IPS-18a (cell line): ENCODE measurements at regions not wholly inside any gene's neighbourhood (a gene's known extent, or its start where the extent isn't known, plus 50 kb on each side); places are given as distances from the start of the nearest gene placed in this dataset.

Experiments
- H3K27ac ChIP-seq: one replicate; pipeline ENCODE4 v1.5.1; 2013; ENCODE audit warnings: low read length
- H3K27me3 ChIP-seq: one replicate; pipeline ENCODE4 v1.6.1; 2013; ENCODE audit warnings: mild to moderate bottlenecking, low read length; ENCODE audit not compliant: control insufficient read depth, insufficient read depth
- H3K36me3 ChIP-seq: one replicate; pipeline ENCODE4 v1.6.1; 2013; ENCODE audit warnings: low read depth, low read length; ENCODE audit not compliant: control insufficient read depth
- H3K4me1 ChIP-seq: one replicate; pipeline ENCODE4 v1.6.1; 2013; ENCODE audit warnings: low read depth, low read length; ENCODE audit not compliant: control insufficient read depth
- H3K4me3 ChIP-seq: one replicate; pipeline ENCODE4 v1.5.1; 2013; ENCODE audit warnings: low read length
- H3K9ac ChIP-seq: one replicate; pipeline ENCODE4 v1.6.1; 2013; ENCODE audit warnings: mild to moderate bottlenecking, low read length, moderate library complexity
- H3K9me3 ChIP-seq: one replicate; pipeline ENCODE4 v1.6.1; 2013; ENCODE audit warnings: low read depth, low read length; ENCODE audit not compliant: control insufficient read depth

GRCh38 chr5:88377705-88378656, 109.3 kb upstream of the TMEM161B start:
- no peaks in the 10 kb centered on the region for H3K36me3 ChIP-seq

GRCh38 chr5:88377240-88377639, 108.6 kb upstream of the TMEM161B start:
- H3K36me3 ChIP-seq, result no peaks in the 10 kb centered on the region
- H3K4me3 ChIP-seq, result no peak overlapping the region
- H3K4me1 ChIP-seq, result no peaks in the 10 kb centered on the region
- H3K27me3 ChIP-seq, result no peaks in the 10 kb centered on the region
- H3K9me3 ChIP-seq, result no peaks in the 10 kb centered on the region
- no peak overlapping the region for H3K27ac ChIP-seq
- H3K9ac ChIP-seq, result no peak overlapping the region

More at GRCh38 chr5:88377705-88378656, 109.3 kb upstream of the TMEM161B start:
- H3K27me3 ChIP-seq, result no peaks in the 10 kb centered on the region
- no peak overlapping the region for H3K27ac ChIP-seq
- no peak overlapping the region for H3K4me3 ChIP-seq
- no peaks in the 10 kb centered on the region for H3K9me3 ChIP-seq
- no peaks in the 10 kb centered on the region for H3K4me1 ChIP-seq
- H3K9ac ChIP-seq, result no peak overlapping the region

GRCh38 chr5:88376728-88377127, 108.1 kb upstream of the TMEM161B start:
- H3K4me1 ChIP-seq, result no peaks in the 10 kb centered on the region
- H3K4me3 ChIP-seq, result no peak overlapping the region
- H3K9me3 ChIP-seq, result no peaks in the 10 kb centered on the region
- no peak overlapping the region for H3K9ac ChIP-seq
- H3K27ac ChIP-seq, result no peak overlapping the region
- no peaks in the 10 kb centered on the region for H3K36me3 ChIP-seq
- no peaks in the 10 kb centered on the region for H3K27me3 ChIP-seq

- Histone ChIP-seq H3K4me3 (no peak overlapping the region), H3K27ac (no peak overlapping the region), H3K9me3 (no peaks in the 10 kb centered on the region), H3K27me3 (no peaks in the 10 kb centered on the region), H3K4me1 (no peaks in the 10 kb centered on the region), H3K36me3 (no peaks in the 10 kb centered on the region), H3K9ac (no peak overlapping the region)
Observed at GRCh38 chr5:88374391-88374790, 105.7 kb upstream of the TMEM161B start.

GRCh38 chr5:88370824-88371223, 102.2 kb upstream of the TMEM161B start:
- H3K4me3 ChIP-seq, result no peak overlapping the region
- H3K4me1 ChIP-seq, result no peaks in the 10 kb centered on the region
- H3K9ac ChIP-seq, result no peak overlapping the region
- H3K9me3 ChIP-seq, result no peaks in the 10 kb centered on the region
- no peaks in the 10 kb centered on the region for H3K36me3 ChIP-seq
- no peak overlapping the region for H3K27ac ChIP-seq
- no peaks in the 10 kb centered on the region for H3K27me3 ChIP-seq

- Histone ChIP-seq H3K4me3 (no peak overlapping the region), H3K9ac (no peak overlapping the region), H3K9me3 (no peaks in the 10 kb centered on the region), H3K27me3 (no peaks in the 10 kb centered on the region), H3K36me3 (no peaks in the 10 kb centered on the region), H3K4me1 (peaks cover 9% of the 10 kb centered on the region), H3K27ac (no peak overlapping the region)
Observed at GRCh38 chr5:88368201-88368600, 99.6 kb upstream of the TMEM161B start.

- Histone ChIP-seq H3K27me3 (no peaks in the 10 kb centered on the region), H3K27ac (no peak overlapping the region), H3K9ac (no peak overlapping the region), H3K9me3 (no peaks in the 10 kb centered on the region), H3K36me3 (no peaks in the 10 kb centered on the region), H3K4me3 (no peak overlapping the region), H3K4me1 (peaks cover 9% of the 10 kb centered on the region)
Observed at GRCh38 chr5:88364991-88365390, 96.3 kb upstream of the TMEM161B start.

- no peak overlapping the region for H3K27ac ChIP-seq
- H3K9ac ChIP-seq, result no peak overlapping the region
- no peaks in the 10 kb centered on the region for H3K4me1 ChIP-seq
- H3K4me3 ChIP-seq, result no peak overlapping the region
- H3K36me3 ChIP-seq, result no peaks in the 10 kb centered on the region
- no peaks in the 10 kb centered on the region for H3K27me3 ChIP-seq
- no peaks in the 10 kb centered on the region for H3K9me3 ChIP-seq
Observed at GRCh38 chr5:88355490-88356050, 86.9 kb upstream of the TMEM161B start.

GRCh38 chr5:88325868-88326267, 57.2 kb upstream of the TMEM161B start:
- Histone ChIP-seq H3K9ac (no peak overlapping the region), H3K9me3 (no peaks in the 10 kb centered on the region), H3K4me3 (no peak overlapping the region), H3K4me1 (no peaks in the 10 kb centered on the region), H3K36me3 (no peaks in the 10 kb centered on the region), H3K27ac (no peak overlapping the region), H3K27me3 (no peaks in the 10 kb centered on the region)

- no peak overlapping the region for H3K4me3 ChIP-seq
- H3K36me3 ChIP-seq, result no peaks in the 10 kb centered on the region
- no peak overlapping the region for H3K27ac ChIP-seq
- H3K9ac ChIP-seq, result no peak overlapping the region
- H3K4me1 ChIP-seq, result no peaks in the 10 kb centered on the region
- H3K27me3 ChIP-seq, result no peaks in the 10 kb centered on the region
- H3K9me3 ChIP-seq, result no peaks in the 10 kb centered on the region
Observed at GRCh38 chr5:88322785-88323184, 54.1 kb upstream of the TMEM161B start.
